HG03066 (cell line): ENCODE measurements at regions not wholly inside any gene's neighbourhood (a gene's known extent, or its start where the extent isn't known, plus 50 kb on each side); places are given as distances from the start of the nearest gene placed in this dataset.
A peak's percentile ranks its signal among the peaks of the same experiment; 100 is the strongest.
"Not testable (repeated sequence)": the region's sequence is repeated elsewhere in the genome, so short reads cannot be mapped to it uniquely, and the experiment has no call there.

Experiments
- ATAC-seq: cut with Tn5 transposase; IDR thresholded peaks from one replicate; pipeline ENCODE4 v1.9.1; 2021; ENCODE audit warnings: low read depth; ENCODE audit not compliant: unreplicated experiment

GRCh38 chr11:90764691-90765090, 541.8 kb upstream of the CHORDC1 start:
- no peak for ATAC-seq

- ATAC-seq, result no peak
Measured at GRCh38 chr11:90757849-90758494, 535.1 kb upstream of the CHORDC1 start.

- ATAC-seq, result no peak
Measured at GRCh38 chr11:90756617-90757016, 533.8 kb upstream of the CHORDC1 start.

- no peak for ATAC-seq
Measured at GRCh38 chr11:90753546-90753945, 530.7 kb upstream of the CHORDC1 start.

- no peak for ATAC-seq
Measured at GRCh38 chr11:90747057-90747456, 524.2 kb upstream of the CHORDC1 start.

- ATAC-seq, result no peak
Measured at GRCh38 chr11:90744169-90744568, 521.3 kb upstream of the CHORDC1 start.

GRCh38 chr11:90738799-90739198, 516.0 kb upstream of the CHORDC1 start:
- no peak for ATAC-seq

- no peak for ATAC-seq
Measured at GRCh38 chr11:90737444-90738050, 514.7 kb upstream of the CHORDC1 start.

- no peak for ATAC-seq
Measured at GRCh38 chr11:90732486-90732885, 509.6 kb upstream of the CHORDC1 start.

GRCh38 chr11:90723475-90723874, 500.6 kb upstream of the CHORDC1 start:
- no peak for ATAC-seq

- ATAC-seq, result no peak
Measured at GRCh38 chr11:90722552-90723190, 499.8 kb upstream of the CHORDC1 start.

GRCh38 chr11:90717522-90717921, 494.7 kb upstream of the CHORDC1 start:
- no peak for ATAC-seq

GRCh38 chr11:90705661-90706060, 482.8 kb upstream of the CHORDC1 start:
- ATAC-seq, result no peak

- ATAC-seq, result no peak
Measured at GRCh38 chr11:90704510-90704909, 481.7 kb upstream of the CHORDC1 start.

- ATAC-seq, result no peak
Measured at GRCh38 chr11:90701716-90702115, 478.9 kb upstream of the CHORDC1 start.

- ATAC-seq, result peak; percentile 84
Measured at GRCh38 chr11:90700789-90701439, 478.1 kb upstream of the CHORDC1 start.

- no peak for ATAC-seq
Measured at GRCh38 chr11:90699791-90700400, 477.0 kb upstream of the CHORDC1 start.

GRCh38 chr11:90698238-90698637, 475.4 kb upstream of the CHORDC1 start:
- ATAC-seq, result no peak

GRCh38 chr11:90675496-90675895, 452.6 kb upstream of the CHORDC1 start:
- not testable (repeated sequence) for ATAC-seq

GRCh38 chr11:90669094-90669493, 446.2 kb upstream of the CHORDC1 start:
- ATAC-seq, result no peak

GRCh38 chr11:90668502-90668901, 445.7 kb upstream of the CHORDC1 start:
- no peak for ATAC-seq
